ENCODE measurements at regions not wholly inside any gene's neighbourhood (a gene's known extent, or its start where the extent isn't known, plus 50 kb on each side); places are given as distances from the start of the nearest gene placed in this dataset.

DNA sequence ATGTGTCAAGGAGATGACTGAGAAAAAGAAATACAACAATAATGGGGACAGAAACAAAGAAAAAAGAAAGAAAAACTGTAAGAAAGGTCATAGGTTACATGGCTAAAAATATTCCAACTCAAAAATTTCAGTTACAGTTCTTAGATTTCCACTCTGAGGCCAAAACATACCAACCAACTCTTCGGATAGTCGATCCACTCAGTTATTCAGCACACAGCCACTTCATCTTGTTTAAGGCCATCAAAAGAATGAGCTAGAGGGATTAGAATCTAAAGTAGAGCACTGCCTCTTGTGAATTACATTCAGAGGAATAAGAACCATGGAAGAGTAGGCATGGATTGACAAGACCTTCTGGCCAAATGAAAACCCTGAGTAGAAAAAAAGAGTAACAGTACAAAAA is 277.0 kb downstream of the MRPL39 start:
- TF ChIP-seq, protein P1, sequence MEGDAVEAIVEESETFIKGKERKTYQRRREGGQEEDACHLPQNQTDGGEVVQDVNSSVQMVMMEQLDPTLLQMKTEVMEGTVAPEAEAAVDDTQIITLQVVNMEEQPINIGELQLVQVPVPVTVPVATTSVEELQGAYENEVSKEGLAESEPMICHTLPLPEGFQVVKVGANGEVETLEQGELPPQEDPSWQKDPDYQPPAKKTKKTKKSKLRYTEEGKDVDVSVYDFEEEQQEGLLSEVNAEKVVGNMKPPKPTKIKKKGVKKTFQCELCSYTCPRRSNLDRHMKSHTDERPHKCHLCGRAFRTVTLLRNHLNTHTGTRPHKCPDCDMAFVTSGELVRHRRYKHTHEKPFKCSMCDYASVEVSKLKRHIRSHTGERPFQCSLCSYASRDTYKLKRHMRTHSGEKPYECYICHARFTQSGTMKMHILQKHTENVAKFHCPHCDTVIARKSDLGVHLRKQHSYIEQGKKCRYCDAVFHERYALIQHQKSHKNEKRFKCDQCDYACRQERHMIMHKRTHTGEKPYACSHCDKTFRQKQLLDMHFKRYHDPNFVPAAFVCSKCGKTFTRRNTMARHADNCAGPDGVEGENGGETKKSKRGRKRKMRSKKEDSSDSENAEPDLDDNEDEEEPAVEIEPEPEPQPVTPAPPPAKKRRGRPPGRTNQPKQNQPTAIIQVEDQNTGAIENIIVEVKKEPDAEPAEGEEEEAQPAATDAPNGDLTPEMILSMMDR (conservative IDR thresholded peaks at IDR 0.05; ENCODE audit: low read depth, low read length) = no peak
- TF ChIP-seq NFE2L2 (IDR thresholded peaks at IDR 0.05; ENCODE audit: low read depth, low read length) (no peak), MXI1 (IDR thresholded peaks at IDR 0.05; ENCODE audit: borderline replicate concordance, low read depth, low read length) (no peak), POLR2A (IDR thresholded peaks at IDR 0.05; ENCODE audit: low read depth, low read length) (no peak), RCOR1 (IDR thresholded peaks at IDR 0.05; ENCODE audit: insufficient replicate concordance, low read length) (no peak), SMC3 (IDR thresholded peaks at IDR 0.05; ENCODE audit: low read depth, low read length) (no peak), MAZ (IDR thresholded peaks at IDR 0.05; ENCODE audit: borderline replicate concordance, low read depth, low read length) (no peak), CHD1 (IDR thresholded peaks at IDR 0.05; ENCODE audit: low read depth, low read length) (no peak), MAFK (IDR thresholded peaks at IDR 0.05; ENCODE audit: low read depth, low read length) (no peak), RFX5 (IDR thresholded peaks at IDR 0.05; ENCODE audit: low read depth, low read length) (no peak)
- TF ChIP-seq, protein P2, sequence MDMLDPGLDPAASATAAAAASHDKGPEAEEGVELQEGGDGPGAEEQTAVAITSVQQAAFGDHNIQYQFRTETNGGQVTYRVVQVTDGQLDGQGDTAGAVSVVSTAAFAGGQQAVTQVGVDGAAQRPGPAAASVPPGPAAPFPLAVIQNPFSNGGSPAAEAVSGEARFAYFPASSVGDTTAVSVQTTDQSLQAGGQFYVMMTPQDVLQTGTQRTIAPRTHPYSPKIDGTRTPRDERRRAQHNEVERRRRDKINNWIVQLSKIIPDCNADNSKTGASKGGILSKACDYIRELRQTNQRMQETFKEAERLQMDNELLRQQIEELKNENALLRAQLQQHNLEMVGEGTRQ (IDR thresholded peaks at IDR 0.05; ENCODE audit: low read depth, low read length) = no peak

Measured in IMR-90 (cell line).